GM23338 (cell line): ENCODE measurements at regions not wholly inside any gene's neighbourhood (a gene's known extent, or its start where the extent isn't known, plus 50 kb on each side); places are given as distances from the start of the nearest gene placed in this dataset.

Source experiments
- ATAC-seq: fragments of 200-7000 bp; cut with Tn5 transposase; 3 replicates; pipeline ENCODE4 v1.9.1; 2020
- DNase-seq: peaks from one replicate; pipeline ENCODE4 v3.0.0-alpha.2; 2015; ENCODE audit warnings: low spot score
- H2AFZ ChIP-seq: fragments of 200-600 bp; sonication (generic); 2 replicates; pipeline ENCODE4 v1.8.0; 2016; ENCODE audit warnings: antibody characterized with exemption, mild to moderate bottlenecking, moderate library complexity
- H3F3A ChIP-seq: fragments of 200-600 bp; sonication (generic); replicated peaks from 2 replicates; pipeline ENCODE4 v1.8.0; 2017; ENCODE audit warnings: antibody characterized with exemption, mixed run types, low read depth
- H3K27ac ChIP-seq: fragments of 200-600 bp; sonication (generic); 2 replicates; pipeline ENCODE4 v1.6.1; 2016; ENCODE audit warnings: low read depth
- H3K27me3 ChIP-seq: fragments of 200-600 bp; sonication (generic); 2 replicates; pipeline ENCODE4 v1.8.0; 2016; ENCODE audit warnings: mild to moderate bottlenecking, mixed run types, moderate library complexity; ENCODE audit not compliant: insufficient read depth
- H3K36me3 ChIP-seq: fragments of 200-600 bp; sonication (generic); 2 replicates; pipeline ENCODE4 v1.8.0; 2016; ENCODE audit warnings: mild to moderate bottlenecking; ENCODE audit not compliant: insufficient read depth
- H3K4me1 ChIP-seq: fragments of 200-600 bp; sonication (generic); 2 replicates; pipeline ENCODE4 v1.8.0; 2016; ENCODE audit warnings: mild to moderate bottlenecking, moderate library complexity; ENCODE audit not compliant: insufficient read depth
- H3K4me2 ChIP-seq: fragments of 200-600 bp; sonication (generic); 2 replicates; pipeline ENCODE4 v1.7.1; 2017; ENCODE audit warnings: mixed run types
- H3K4me3 ChIP-seq: fragments of 200-600 bp; sonication (generic); 2 replicates; pipeline ENCODE4 v1.6.1; 2016; ENCODE audit warnings: mixed run types
- H3K79me2 ChIP-seq: fragments of 200-600 bp; sonication (generic); replicated peaks from 2 replicates; pipeline ENCODE4 v1.8.0; 2017; ENCODE audit warnings: mild to moderate bottlenecking; ENCODE audit not compliant: insufficient read depth
- H3K9me2 ChIP-seq: fragments of 200-600 bp; sonication (generic); 2 replicates; pipeline ENCODE4 v1.8.0; 2017; ENCODE audit not compliant: insufficient read depth
- H4K20me1 ChIP-seq: fragments of 200-600 bp; sonication (generic); replicated peaks from 2 replicates; pipeline ENCODE4 v1.8.0; 2017; ENCODE audit warnings: mild to moderate bottlenecking; ENCODE audit not compliant: insufficient read depth
- H3K27ac Mint-ChIP-seq: 2 replicates; pipeline ENCODE4 v1.8.0; 2020; ENCODE audit warnings: inconsistent platforms, mild to moderate bottlenecking, moderate library complexity, mixed read lengths
- H3K27me3 Mint-ChIP-seq: 3 replicates; pipeline ENCODE4 v1.8.0; 2022; ENCODE audit warnings: low read depth, mild to moderate bottlenecking, moderate library complexity, mixed read lengths, inconsistent platforms; ENCODE audit not compliant: insufficient read depth, poor library complexity
- H3K36me3 Mint-ChIP-seq: 3 replicates; pipeline ENCODE4 v1.8.0; 2021; ENCODE audit warnings: low read depth, mild to moderate bottlenecking, inconsistent platforms, moderate library complexity, mixed read lengths
- H3K4me1 Mint-ChIP-seq: 3 replicates; pipeline ENCODE4 v1.8.0; 2020; ENCODE audit warnings: mild to moderate bottlenecking, inconsistent platforms, mixed read lengths
- H3K4me3 Mint-ChIP-seq: 3 replicates; pipeline ENCODE4 v1.8.0; 2021; ENCODE audit warnings: moderate library complexity, mild to moderate bottlenecking, inconsistent platforms, mixed read lengths
- H3K9me3 Mint-ChIP-seq: 3 replicates; pipeline ENCODE4 v1.8.0; 2020; ENCODE audit warnings: moderate library complexity, mild to moderate bottlenecking, inconsistent platforms, mixed read lengths
- CREB1 ChIP-seq: fragments of 250-450 bp; sonication (Bioruptor Pico); IDR thresholded peaks from 2 replicates; pipeline ENCODE4 v1.5.0; 2020; ENCODE audit warnings: low read depth, mild to moderate bottlenecking, moderate library complexity
- CTCF ChIP-seq, 2 experiments: fragments of 200-600 bp in 1 of 2; sonication (generic) in 1 of 2; conservative IDR thresholded peaks; 2 replicates each; pipeline versions ENCODE4 v1.5.1 to v1.6.1; 2016 to 2017; ENCODE audit warnings: antibody characterized with exemption in 2 of 2, low read depth in 2 of 2, mild to moderate bottlenecking in 2 of 2, moderate library complexity in 1 of 2
- ETS1 ChIP-seq: IDR thresholded peaks from 2 replicates; pipeline ENCODE4 v1.6.1; 2016; ENCODE audit warnings: antibody characterized with exemption
- EZH2 ChIP-seq: fragments of 200-600 bp; sonication (generic); IDR thresholded peaks from one replicate; pipeline ENCODE4 v1.8.0; 2017; ENCODE audit warnings: antibody characterized with exemption, mild to moderate bottlenecking, low read depth; ENCODE audit not compliant: unreplicated experiment
- EZH2phosphoT487 ChIP-seq: fragments of 200-600 bp; sonication (generic); IDR thresholded peaks from one replicate; pipeline ENCODE4 v1.8.1; 2018; ENCODE audit warnings: antibody characterized with exemption; ENCODE audit not compliant: unreplicated experiment
- JUNB ChIP-seq: IDR thresholded peaks from one replicate; pipeline ENCODE4 v1.6.1; 2016; ENCODE audit warnings: antibody characterized with exemption; ENCODE audit not compliant: unreplicated experiment
- NANOG ChIP-seq: IDR thresholded peaks from 2 replicates; pipeline ENCODE4 v1.6.1; 2016; ENCODE audit warnings: antibody characterized with exemption, borderline replicate concordance
- POLR2AphosphoS5 ChIP-seq: IDR thresholded peaks from 2 replicates; pipeline ENCODE4 v1.6.1; 2016; ENCODE audit warnings: antibody characterized with exemption, low read depth
- REST ChIP-seq: IDR thresholded peaks from one replicate; pipeline ENCODE4 v1.6.1; 2018; ENCODE audit warnings: antibody characterized with exemption; ENCODE audit not compliant: unreplicated experiment
- STAT1 ChIP-seq: IDR thresholded peaks from one replicate; pipeline ENCODE4 v1.6.1; 2016; ENCODE audit warnings: antibody characterized with exemption; ENCODE audit not compliant: unreplicated experiment
- ZNF114 ChIP-seq: fragments of 250-450 bp; sonication (Bioruptor Pico); IDR thresholded peaks from 2 replicates; pipeline ENCODE4 v1.5.0; 2020; ENCODE audit warnings: mild to moderate bottlenecking, moderate library complexity
- ZNF331 ChIP-seq: fragments of 250-450 bp; sonication (Bioruptor Pico); IDR thresholded peaks from 2 replicates; pipeline ENCODE4 v1.5.0; 2020; ENCODE audit warnings: low read depth, mild to moderate bottlenecking, moderate library complexity
- ZNF462 ChIP-seq: fragments of 250-450 bp; sonication (Bioruptor Pico); IDR thresholded peaks from 2 replicates; pipeline ENCODE4 v1.5.0; 2020; ENCODE audit warnings: mild to moderate bottlenecking, moderate library complexity

GRCh38 chr3:23073724-23074305 lies 129.3 kb upstream of the UBE2E2 start:
- Histone ChIP-seq H4K20me1 (no peaks in the 10 kb centered on the region), H2AFZ (no peak overlapping the region), H3K9me2 (peaks cover 12% of the 10 kb centered on the region; the same call in 1 of the 2 replicates), H3K36me3 (no peaks in the 10 kb centered on the region), H3K4me3 (no peak overlapping the region), H3F3A (no peaks in the 10 kb centered on the region), H3K27ac (no peak overlapping the region), H3K4me2 (no peak overlapping the region), H3K4me1 (peaks cover 20% of the 10 kb centered on the region), H3K27me3 (no peaks in the 10 kb centered on the region), H3K79me2 (no peaks in the 10 kb centered on the region)
- Mint-ChIP-seq H3K9me3 (no peaks in the 10 kb centered on the region), H3K4me1 (peaks cover 23% of the 10 kb centered on the region), H3K4me3 (no peak overlapping the region), H3K27ac (no peak overlapping the region), H3K27me3 (peaks cover 3% of the 10 kb centered on the region), H3K36me3 (no peaks in the 10 kb centered on the region)
- no peak for DNase-seq
- TF ChIP-seq ZNF114 (CRISPR knock-in tag) (no peak), CTCF (conservative IDR thresholded peaks at IDR 0.05; ENCODE audit: low read depth in 2 of 2) (no peak), JUNB (no peak), ZNF331 (CRISPR knock-in tag) (no peak), EZH2 (no peak), ZNF462 (no peak), ETS1 (no peak), STAT1 (no peak), CREB1 (CRISPR knock-in tag) (no peak), EZH2phosphoT487 (no peak), REST (no peak), POLR2AphosphoS5 (no peak), NANOG (no peak)
- no peak for ATAC-seq
